ENCODE measurements at regions not wholly inside any gene's neighbourhood (a gene's known extent, or its start where the extent isn't known, plus 50 kb on each side); places are given as distances from the start of the nearest gene placed in this dataset.

DNA sequence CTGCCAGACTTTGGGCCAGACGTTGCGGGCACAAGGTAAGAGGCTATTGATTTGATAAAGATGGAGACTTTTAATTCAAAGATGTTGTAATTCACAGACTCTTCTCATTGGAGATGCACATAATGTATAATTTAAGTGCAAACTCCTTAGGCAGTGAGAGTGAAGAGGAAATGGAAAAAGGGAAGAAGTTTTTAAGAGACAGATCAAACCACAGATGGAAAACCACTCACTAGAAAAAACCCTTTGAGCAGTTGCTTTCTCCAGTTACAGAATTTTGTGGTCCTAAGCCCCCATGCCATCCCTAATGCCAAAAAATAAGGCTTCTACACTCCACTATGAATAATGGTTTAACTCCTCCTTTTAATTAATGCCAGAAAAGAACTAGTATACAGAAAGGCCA is 977.1 kb upstream of the PRKX start:
- Histone ChIP-seq H3K27ac (ENCODE audit: low read depth in 1 of 3, low read length in 2 of 3) (no peak overlapping the region), H3K4me1 (ENCODE audit: control insufficient read depth in 3 of 3, insufficient read depth in 2 of 3, low read depth in 1 of 3, low read length in 2 of 3) (no peaks in the 10 kb centered on the region), H3K9me3 (ENCODE audit: control insufficient read depth in 2 of 2, insufficient read depth in 1 of 2, low read depth in 1 of 2, low read length in 1 of 2) (no peaks in the 10 kb centered on the region), H3K27me3 (ENCODE audit: control insufficient read depth in 3 of 3, insufficient read depth in 3 of 3, low read length in 3 of 3) (no peaks in the 10 kb centered on the region), H3K36me3 (ENCODE audit: control insufficient read depth in 3 of 3, insufficient read depth in 2 of 3, low read depth in 1 of 3, low read length in 3 of 3) (no peaks in the 10 kb centered on the region), H3K4me3 (ENCODE audit: low read depth in 1 of 3, low read length in 3 of 3) (no peak overlapping the region)
- 94 to 98% (median 96%) methylated on average over 2 of the region's 2 CpGs for WGBS, 3 donors
- DNase-seq (no peak), FAIRE-seq (no peak)

DNA sequence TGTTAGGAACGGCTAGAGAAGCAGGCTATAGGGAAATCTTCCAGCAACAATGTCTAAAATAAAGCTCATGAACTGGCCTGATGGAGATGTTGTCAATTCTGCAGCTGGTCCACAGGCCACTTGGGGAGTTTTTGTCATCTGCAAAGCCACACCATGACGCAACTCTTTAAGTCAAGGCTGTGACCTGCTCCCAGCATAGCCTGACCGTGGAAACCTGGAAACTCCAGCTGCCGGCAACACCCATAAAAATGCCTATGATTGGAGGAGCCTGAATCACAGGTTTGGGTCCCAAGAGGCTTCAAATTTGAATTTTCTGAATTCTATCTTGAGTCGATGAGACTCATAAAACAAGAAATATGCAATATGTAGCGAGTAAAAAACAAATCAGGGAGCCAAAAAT is 969.2 kb upstream of the PRKX start:
- 61 to 82% (median 78%) methylated on average over 5 to 6 of the region's 6 CpGs for WGBS, 3 donors
- no peak for DNase-seq

GRCh38 chrX:4675686-4676300 is 962.3 kb upstream of the PRKX start:
- H3K27ac ChIP-seq (ENCODE audit: low read depth in 1 of 3, low read length in 2 of 3), result no peak overlapping the region
- H3K4me1 ChIP-seq (ENCODE audit: control insufficient read depth in 3 of 3, insufficient read depth in 2 of 3, low read depth in 1 of 3, low read length in 2 of 3), result no peaks in the 10 kb centered on the region
- no peaks in the 10 kb centered on the region for H3K27me3 ChIP-seq (ENCODE audit: control insufficient read depth in 3 of 3, insufficient read depth in 3 of 3, low read length in 3 of 3)
- H3K36me3 ChIP-seq (ENCODE audit: control insufficient read depth in 3 of 3, insufficient read depth in 2 of 3, low read depth in 1 of 3, low read length in 3 of 3), result no peaks in the 10 kb centered on the region
- H3K4me3 ChIP-seq (ENCODE audit: low read depth in 1 of 3, low read length in 3 of 3), result no peak overlapping the region
- FAIRE-seq (no peak), DNase-seq (no peak)
- 18 to 58% (median 19%) methylated on average over 4 of the region's 4 CpGs for WGBS, 3 donors
- no peaks in the 10 kb centered on the region for H3K9me3 ChIP-seq (ENCODE audit: control insufficient read depth in 2 of 2, insufficient read depth in 1 of 2, low read depth in 1 of 2, low read length in 1 of 2)

More for the DNA sequence above, 969.2 kb upstream of the PRKX start:
- H3K27ac ChIP-seq (ENCODE audit: low read depth in 1 of 3, low read length in 2 of 3), result no peak overlapping the region
- H3K4me3 ChIP-seq (ENCODE audit: low read depth in 1 of 3, low read length in 3 of 3), result no peak overlapping the region
- H3K36me3 ChIP-seq (ENCODE audit: control insufficient read depth in 3 of 3, insufficient read depth in 2 of 3, low read depth in 1 of 3, low read length in 3 of 3), result no peaks in the 10 kb centered on the region
- H3K27me3 ChIP-seq (ENCODE audit: control insufficient read depth in 3 of 3, insufficient read depth in 3 of 3, low read length in 3 of 3), result no peaks in the 10 kb centered on the region
- FAIRE-seq, result no peak
- no peaks in the 10 kb centered on the region for H3K4me1 ChIP-seq (ENCODE audit: control insufficient read depth in 3 of 3, insufficient read depth in 2 of 3, low read depth in 1 of 3, low read length in 2 of 3)
- H3K9me3 ChIP-seq (ENCODE audit: control insufficient read depth in 2 of 2, insufficient read depth in 1 of 2, low read depth in 1 of 2, low read length in 1 of 2), result no peaks in the 10 kb centered on the region

DNA sequence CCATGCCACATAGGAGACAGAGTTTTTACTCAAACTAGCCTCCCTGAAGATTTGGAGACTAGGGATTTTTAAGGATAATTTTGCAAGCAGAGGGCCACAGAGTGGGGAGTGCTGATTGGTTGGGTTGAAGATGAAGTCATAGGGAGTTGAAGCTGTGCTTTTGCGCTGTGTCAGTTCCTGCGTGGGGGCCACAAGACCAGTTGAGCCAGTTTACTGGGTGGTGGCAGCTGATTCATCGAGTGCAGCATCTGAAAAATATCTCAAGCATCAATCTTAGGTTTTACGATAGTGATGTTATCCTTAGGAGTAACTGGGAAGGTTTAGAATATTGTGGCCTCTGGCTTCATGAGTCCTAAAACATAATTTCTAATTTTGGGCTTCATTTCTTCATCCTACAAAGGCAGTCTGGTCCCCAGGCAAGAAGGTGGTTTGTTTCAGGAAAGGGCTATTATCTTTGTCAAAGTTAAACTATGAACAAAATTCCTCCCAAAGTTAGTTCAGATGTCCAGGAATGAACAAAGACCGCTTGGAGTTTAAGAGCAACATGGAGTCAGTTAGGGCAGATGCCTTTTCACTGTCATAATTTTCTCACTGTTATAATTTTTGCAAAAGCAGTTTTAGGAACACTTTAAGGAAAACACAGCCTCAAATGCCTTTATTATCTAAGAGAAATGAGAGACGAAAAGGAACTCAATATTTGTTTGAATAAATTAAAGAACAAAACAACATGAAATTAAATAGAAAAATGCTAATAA is 960.8 kb upstream of the PRKX start:
- Histone ChIP-seq H3K4me3 (ENCODE audit: low read depth in 1 of 3, low read length in 3 of 3) (no peak overlapping the region), H3K36me3 (ENCODE audit: control insufficient read depth in 3 of 3, insufficient read depth in 2 of 3, low read depth in 1 of 3, low read length in 3 of 3) (no peaks in the 10 kb centered on the region), H3K27me3 (ENCODE audit: control insufficient read depth in 3 of 3, insufficient read depth in 3 of 3, low read length in 3 of 3) (no peaks in the 10 kb centered on the region), H3K27ac (ENCODE audit: low read depth in 1 of 3, low read length in 2 of 3) (no peak overlapping the region), H3K4me1 (ENCODE audit: control insufficient read depth in 3 of 3, insufficient read depth in 2 of 3, low read depth in 1 of 3, low read length in 2 of 3) (no peaks in the 10 kb centered on the region), H3K9me3 (ENCODE audit: control insufficient read depth in 2 of 2, insufficient read depth in 1 of 2, low read depth in 1 of 2, low read length in 1 of 2) (no peaks in the 10 kb centered on the region)
- 77 to 86% (median 79%) methylated on average over 6 of the region's 6 CpGs for WGBS, 3 donors
- DNase-seq (no peak), FAIRE-seq (no peak)

DNA sequence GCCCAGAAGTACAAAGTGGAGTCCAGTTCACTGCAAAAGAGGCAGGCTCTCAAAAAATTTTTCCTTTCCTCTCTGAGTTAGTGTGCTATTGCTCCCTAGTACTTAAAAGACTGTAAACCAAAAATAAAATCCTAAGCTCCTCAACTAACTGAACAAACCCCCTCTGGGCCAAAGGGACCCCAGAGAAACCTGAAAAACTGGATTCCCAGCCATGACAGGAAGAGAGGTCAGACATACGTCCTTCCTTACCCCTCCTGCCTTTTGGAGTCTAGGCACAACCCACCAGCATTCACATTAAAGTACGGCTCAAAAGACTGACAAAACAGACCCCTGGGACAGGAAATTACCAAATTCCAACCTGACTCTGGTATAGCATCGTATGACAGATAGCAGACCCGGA is 957.9 kb upstream of the PRKX start:
- 56 to 82% (median 66%) methylated on average over 4 of the region's 4 CpGs for WGBS, 3 donors
- H3K9me3 ChIP-seq (ENCODE audit: control insufficient read depth in 2 of 2, insufficient read depth in 1 of 2, low read depth in 1 of 2, low read length in 1 of 2), result no peaks in the 10 kb centered on the region
- no peak overlapping the region for H3K4me3 ChIP-seq (ENCODE audit: low read depth in 1 of 3, low read length in 3 of 3)
- no peaks in the 10 kb centered on the region for H3K27me3 ChIP-seq (ENCODE audit: control insufficient read depth in 3 of 3, insufficient read depth in 3 of 3, low read length in 3 of 3)
- FAIRE-seq (no peak), DNase-seq (no peak)
- H3K27ac ChIP-seq (ENCODE audit: low read depth in 1 of 3, low read length in 2 of 3), result no peak overlapping the region
- H3K36me3 ChIP-seq (ENCODE audit: control insufficient read depth in 3 of 3, insufficient read depth in 2 of 3, low read depth in 1 of 3, low read length in 3 of 3), result no peaks in the 10 kb centered on the region
- no peaks in the 10 kb centered on the region for H3K4me1 ChIP-seq (ENCODE audit: control insufficient read depth in 3 of 3, insufficient read depth in 2 of 3, low read depth in 1 of 3, low read length in 2 of 3)

GRCh38 chrX:4670606-4671005 is 957.2 kb upstream of the PRKX start:
- DNase-seq, result no peak
- WGBS, 3 donors, result 48 to 72% (median 71%) methylated on average over 5 of the region's 5 CpGs
- FAIRE-seq, result no peak

GRCh38 chrX:4668802-4669536 is 955.5 kb upstream of the PRKX start:
- Histone ChIP-seq H3K36me3 (ENCODE audit: control insufficient read depth in 3 of 3, insufficient read depth in 2 of 3, low read depth in 1 of 3, low read length in 3 of 3) (no peaks in the 10 kb centered on the region), H3K27ac (ENCODE audit: low read depth in 1 of 3, low read length in 2 of 3) (no peak overlapping the region), H3K4me1 (ENCODE audit: control insufficient read depth in 3 of 3, insufficient read depth in 2 of 3, low read depth in 1 of 3, low read length in 2 of 3) (no peaks in the 10 kb centered on the region), H3K4me3 (ENCODE audit: low read depth in 1 of 3, low read length in 3 of 3) (no peak overlapping the region), H3K27me3 (ENCODE audit: control insufficient read depth in 3 of 3, insufficient read depth in 3 of 3, low read length in 3 of 3) (no peaks in the 10 kb centered on the region), H3K9me3 (ENCODE audit: control insufficient read depth in 2 of 2, insufficient read depth in 1 of 2, low read depth in 1 of 2, low read length in 1 of 2) (no peaks in the 10 kb centered on the region)
- WGBS, 3 donors, result 62 to 74% (median 66%) methylated on average over 7 of the region's 7 CpGs
- FAIRE-seq, result no peak
- DNase-seq, result no peak

More at GRCh38 chrX:4670606-4671005, 957.2 kb upstream of the PRKX start:
- Histone ChIP-seq H3K27me3 (ENCODE audit: control insufficient read depth in 3 of 3, insufficient read depth in 3 of 3, low read length in 3 of 3) (no peaks in the 10 kb centered on the region), H3K9me3 (ENCODE audit: control insufficient read depth in 2 of 2, insufficient read depth in 1 of 2, low read depth in 1 of 2, low read length in 1 of 2) (no peaks in the 10 kb centered on the region), H3K4me3 (ENCODE audit: low read depth in 1 of 3, low read length in 3 of 3) (no peak overlapping the region), H3K36me3 (ENCODE audit: control insufficient read depth in 3 of 3, insufficient read depth in 2 of 3, low read depth in 1 of 3, low read length in 3 of 3) (no peaks in the 10 kb centered on the region), H3K4me1 (ENCODE audit: control insufficient read depth in 3 of 3, insufficient read depth in 2 of 3, low read depth in 1 of 3, low read length in 2 of 3) (no peaks in the 10 kb centered on the region), H3K27ac (ENCODE audit: low read depth in 1 of 3, low read length in 2 of 3) (no peak overlapping the region)

DNA sequence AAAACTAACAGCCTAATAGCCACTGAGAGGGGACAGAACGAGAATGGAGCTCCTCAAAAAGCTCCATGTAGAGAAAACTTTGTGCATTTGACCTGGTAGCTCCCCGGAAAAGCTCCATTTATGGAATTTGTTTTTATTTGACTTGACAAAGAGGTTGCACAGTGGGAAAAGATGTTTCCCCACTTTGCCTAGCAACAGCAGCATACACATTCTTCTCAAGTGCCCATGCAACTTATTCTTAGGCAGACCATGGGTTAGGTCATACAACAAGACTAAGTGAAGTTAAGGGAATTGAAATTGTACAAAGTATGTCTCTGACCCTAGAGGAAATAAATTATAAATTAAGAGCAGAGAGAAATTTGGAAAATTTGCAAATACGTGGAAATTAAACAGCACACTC is 949.6 kb upstream of the PRKX start:
- Histone ChIP-seq H3K4me1 (ENCODE audit: control insufficient read depth in 3 of 3, insufficient read depth in 2 of 3, low read depth in 1 of 3, low read length in 2 of 3) (no peaks in the 10 kb centered on the region), H3K27ac (ENCODE audit: low read depth in 1 of 3, low read length in 2 of 3) (no peak overlapping the region), H3K4me3 (ENCODE audit: low read depth in 1 of 3, low read length in 3 of 3) (no peak overlapping the region), H3K36me3 (ENCODE audit: control insufficient read depth in 3 of 3, insufficient read depth in 2 of 3, low read depth in 1 of 3, low read length in 3 of 3) (no peaks in the 10 kb centered on the region), H3K27me3 (ENCODE audit: control insufficient read depth in 3 of 3, insufficient read depth in 3 of 3, low read length in 3 of 3) (no peaks in the 10 kb centered on the region), H3K9me3 (ENCODE audit: control insufficient read depth in 2 of 2, insufficient read depth in 1 of 2, low read depth in 1 of 2, low read length in 1 of 2) (peaks cover 0 to 2% of the 10 kb centered on the region in 2 donors)
- FAIRE-seq, result no peak
- DNase-seq, result no peak
- 56 to 70% (median 68%) methylated on average over 3 of the region's 3 CpGs for WGBS, 3 donors

Measured in small intestine (tissue), 7 donors.